T-helper 17 cell (primary cell): ENCODE measurements at regions not wholly inside any gene's neighbourhood (a gene's known extent, or its start where the extent isn't known, plus 50 kb on each side); places are given as distances from the start of the nearest gene placed in this dataset.
"Not testable (repeated sequence)": the region's sequence is repeated elsewhere in the genome, so short reads cannot be mapped to it uniquely, and the experiment has no call there.

Experiments used
- ATAC-seq: fragments of 150-1000 bp; cut with Tn5 transposase; 2 replicates; pipeline ENCODE4 v1.10.0; 2021; ENCODE audit warnings: mild to moderate bottlenecking, moderate library complexity
- DNase-seq, 3 donors: peaks; one replicate each; pipeline versions ENCODE4 v3.0.0 to v3.0.0-alpha.2; 2020 to 2021
- H3K9me3 ChIP-seq: one replicate; pipeline ENCODE4 v1.7.0; 2013; ENCODE audit warnings: low read length, mild to moderate bottlenecking; ENCODE audit not compliant: control insufficient read depth, poor library complexity, severe bottlenecking
- H3K27ac Mint-ChIP-seq: one replicate; pipeline ENCODE4 v1.8.0; 2022; ENCODE audit warnings: mild to moderate bottlenecking, moderate library complexity, mixed read lengths
- H3K27me3 Mint-ChIP-seq: one replicate; pipeline ENCODE4 v1.8.0; 2022; ENCODE audit warnings: mixed read lengths
- H3K36me3 Mint-ChIP-seq: one replicate; pipeline ENCODE4 v1.8.0; 2022; ENCODE audit warnings: low read depth, mixed read lengths
- H3K4me1 Mint-ChIP-seq: one replicate; pipeline ENCODE4 v1.8.0; 2022; ENCODE audit warnings: mild to moderate bottlenecking, mixed read lengths
- H3K4me3 Mint-ChIP-seq: one replicate; pipeline ENCODE4 v1.8.0; 2022; ENCODE audit warnings: mild to moderate bottlenecking, moderate library complexity, mixed read lengths

GRCh38 chr15:62643572-62643971 lies 399.0 kb upstream of the TPM1 start:
- ATAC-seq, result no peak
- H3K9me3 ChIP-seq, result no peaks in the 10 kb centered on the region
- Mint-ChIP-seq H3K36me3 (peaks cover 4% of the 10 kb centered on the region), H3K27me3 (peaks cover 26% of the 10 kb centered on the region), H3K27ac (no peak overlapping the region), H3K4me3 (no peak overlapping the region), H3K4me1 (peaks cover 5% of the 10 kb centered on the region)
- DNase-seq, result no peak

- peaks cover 5% of the 10 kb centered on the region for H3K4me1 Mint-ChIP-seq
- H3K27ac Mint-ChIP-seq, result no peak overlapping the region
- no peaks in the 10 kb centered on the region for H3K9me3 ChIP-seq
- H3K4me3 Mint-ChIP-seq, result no peak overlapping the region
- ATAC-seq (no peak), DNase-seq (no peak)
- peaks cover 4% of the 10 kb centered on the region for H3K36me3 Mint-ChIP-seq
- peaks cover 23% of the 10 kb centered on the region for H3K27me3 Mint-ChIP-seq
Measured at GRCh38 chr15:62644216-62644888, 398.2 kb upstream of the TPM1 start.

DNA sequence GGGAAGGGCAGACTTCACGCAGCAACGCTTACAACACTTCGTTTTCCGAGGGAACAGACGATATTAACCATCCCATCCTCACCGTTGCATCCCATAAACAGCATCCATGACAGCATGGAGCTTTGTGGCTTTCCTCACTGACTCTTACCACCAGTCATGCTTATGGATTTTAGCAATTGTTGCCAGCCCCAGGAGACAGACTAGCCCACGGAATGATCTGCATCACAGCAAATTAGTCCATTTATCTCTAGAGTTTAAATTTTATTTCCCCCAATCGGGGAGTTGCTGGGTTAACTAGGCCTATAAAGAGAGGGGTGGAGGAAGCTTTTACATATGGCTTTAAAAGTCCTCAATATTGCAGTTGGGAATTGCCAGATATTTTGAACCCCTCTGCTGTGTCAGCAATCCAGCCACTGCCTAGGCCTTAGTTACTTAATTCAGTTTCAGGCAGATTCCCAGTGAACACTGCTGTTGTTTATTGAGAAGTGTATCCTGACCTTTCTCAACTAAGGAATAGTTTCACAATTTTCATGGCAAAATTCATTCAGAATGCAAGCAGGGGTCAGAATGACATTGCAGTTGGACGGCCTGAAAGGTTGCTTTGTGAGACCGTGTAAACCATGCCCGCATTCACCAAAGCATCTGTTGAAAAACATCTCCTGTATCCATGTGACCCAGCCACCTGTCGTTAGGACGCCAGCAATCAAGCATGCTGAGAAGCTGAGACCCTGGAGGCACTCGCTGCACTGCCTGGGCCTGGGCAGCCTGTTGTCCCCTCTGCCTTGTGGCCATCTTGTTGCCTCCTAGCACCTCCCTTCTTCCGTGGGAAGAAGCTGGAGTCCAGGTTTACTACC lies 397.4 kb upstream of the TPM1 start:
- peaks cover 5% of the 10 kb centered on the region for H3K4me1 Mint-ChIP-seq
- H3K4me3 Mint-ChIP-seq, result no peak overlapping the region
- no peak overlapping the region for H3K27ac Mint-ChIP-seq
- peaks cover 30% of the 10 kb centered on the region for H3K27me3 Mint-ChIP-seq
- ATAC-seq, result no peak
- H3K9me3 ChIP-seq, result no peaks in the 10 kb centered on the region
- DNase-seq, result no peak
- H3K36me3 Mint-ChIP-seq, result peaks cover 4% of the 10 kb centered on the region

DNA sequence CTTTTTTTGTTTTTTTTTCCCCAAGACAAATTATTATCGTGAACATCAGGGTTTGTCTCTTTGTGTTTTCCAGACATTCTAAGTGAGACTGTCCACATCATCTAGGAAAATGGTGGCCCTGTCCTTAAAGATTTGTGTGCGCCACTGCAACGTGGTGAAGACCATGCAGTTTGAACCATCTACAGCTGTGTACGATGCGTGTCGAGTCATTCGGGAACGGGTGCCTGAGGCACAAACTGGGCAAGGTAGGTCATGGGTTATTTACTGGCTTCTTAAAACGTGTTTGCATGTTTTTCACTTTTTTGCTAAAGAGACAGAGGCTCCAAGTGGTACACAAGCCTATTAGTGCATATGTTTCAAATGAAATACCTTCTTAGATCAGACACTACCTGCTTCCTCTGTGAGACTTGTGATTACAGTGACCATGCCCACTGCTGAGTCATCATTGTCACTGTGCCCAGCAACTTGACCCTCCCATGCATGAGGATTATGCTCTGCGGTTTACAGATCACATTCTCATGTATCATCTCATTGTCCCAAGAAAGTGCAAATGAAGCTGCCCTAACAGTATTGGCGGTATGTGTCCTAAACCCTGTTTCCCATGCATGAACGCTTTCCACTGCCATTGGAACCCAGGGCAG lies 395.2 kb upstream of the TPM1 start:
- H3K4me3 Mint-ChIP-seq, result no peak overlapping the region
- DNase-seq, result no peak
- H3K36me3 Mint-ChIP-seq, result peaks cover 4% of the 10 kb centered on the region
- peaks cover 3% of the 10 kb centered on the region for H3K4me1 Mint-ChIP-seq
- no peak overlapping the region for H3K27ac Mint-ChIP-seq
- peaks cover 33% of the 10 kb centered on the region for H3K27me3 Mint-ChIP-seq
- no peak for ATAC-seq
- H3K9me3 ChIP-seq, result no peaks in the 10 kb centered on the region

- Mint-ChIP-seq H3K27me3 (peaks cover 33% of the 10 kb centered on the region), H3K36me3 (peaks cover 4% of the 10 kb centered on the region), H3K27ac (no peak overlapping the region), H3K4me1 (peaks cover 3% of the 10 kb centered on the region), H3K4me3 (no peak overlapping the region)
- ATAC-seq, result no peak
- no peaks in the 10 kb centered on the region for H3K9me3 ChIP-seq
- no peak for DNase-seq
Measured at GRCh38 chr15:62647843-62648505, 394.6 kb upstream of the TPM1 start.

GRCh38 chr15:62648954-62649353 lies 393.6 kb upstream of the TPM1 start:
- H3K4me1 Mint-ChIP-seq, result peaks cover 3% of the 10 kb centered on the region
- no peak overlapping the region for H3K4me3 Mint-ChIP-seq
- DNase-seq, result no peak
- H3K9me3 ChIP-seq, result no peaks in the 10 kb centered on the region
- peaks cover 33% of the 10 kb centered on the region for H3K27me3 Mint-ChIP-seq
- no peak for ATAC-seq
- peaks cover 4% of the 10 kb centered on the region for H3K36me3 Mint-ChIP-seq
- no peak overlapping the region for H3K27ac Mint-ChIP-seq

DNA sequence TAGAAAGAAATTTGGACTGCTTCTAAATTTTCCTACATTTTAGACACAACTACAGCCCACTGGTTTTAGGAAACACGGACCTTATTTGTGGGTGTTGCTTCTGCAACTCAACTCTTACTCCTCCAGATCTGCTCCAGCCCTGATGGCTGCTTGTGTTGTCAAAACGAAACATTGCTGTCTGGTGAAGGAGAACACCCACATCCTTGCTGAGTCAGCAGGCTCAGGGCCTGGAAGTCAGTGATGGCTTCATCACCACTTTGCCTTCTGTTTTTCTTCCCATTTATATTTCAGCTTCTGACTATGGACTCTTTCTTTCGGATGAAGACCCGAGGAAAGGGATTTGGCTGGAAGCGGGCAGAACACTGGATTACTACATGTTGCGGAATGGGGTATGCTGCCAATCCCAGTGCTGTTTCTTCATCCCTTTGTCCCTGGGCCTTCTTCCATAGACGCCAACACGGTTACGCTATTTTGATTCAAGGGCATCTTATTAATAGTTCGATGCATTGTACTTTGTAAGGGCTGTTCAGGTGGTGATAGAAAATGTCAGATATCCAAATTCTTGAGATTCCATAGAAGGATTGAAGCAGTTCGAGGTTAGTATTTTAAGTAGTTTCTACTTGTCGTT lies 392.6 kb upstream of the TPM1 start:
- no peak overlapping the region for H3K4me3 Mint-ChIP-seq
- no peak for ATAC-seq
- DNase-seq, result no peak

GRCh38 chr15:62653122-62653521 lies 389.4 kb upstream of the TPM1 start:
- Mint-ChIP-seq H3K36me3 (peaks cover 2% of the 10 kb centered on the region), H3K4me1 (peaks cover 1% of the 10 kb centered on the region), H3K27me3 (peaks cover 18% of the 10 kb centered on the region), H3K27ac (no peak overlapping the region), H3K4me3 (no peak overlapping the region)
- ATAC-seq (no peak), DNase-seq (no peak)
- H3K9me3 ChIP-seq, result no peaks in the 10 kb centered on the region

More for the DNA sequence above, 392.6 kb upstream of the TPM1 start:
- H3K27ac Mint-ChIP-seq, result no peak overlapping the region
- H3K27me3 Mint-ChIP-seq, result peaks cover 27% of the 10 kb centered on the region
- no peaks in the 10 kb centered on the region for H3K36me3 Mint-ChIP-seq
- no peaks in the 10 kb centered on the region for H3K4me1 Mint-ChIP-seq
- no peaks in the 10 kb centered on the region for H3K9me3 ChIP-seq

- no peak overlapping the region for H3K4me3 Mint-ChIP-seq
- no peak for DNase-seq
- peaks cover 2% of the 10 kb centered on the region for H3K36me3 Mint-ChIP-seq
- H3K9me3 ChIP-seq, result no peaks in the 10 kb centered on the region
- peaks cover 5% of the 10 kb centered on the region for H3K4me1 Mint-ChIP-seq
- no peak for ATAC-seq
- H3K27ac Mint-ChIP-seq, result no peak overlapping the region
- H3K27me3 Mint-ChIP-seq, result peaks cover 30% of the 10 kb centered on the region
Measured at GRCh38 chr15:62656071-62656470, 386.5 kb upstream of the TPM1 start.

GRCh38 chr15:62657501-62657900 lies 385.0 kb upstream of the TPM1 start:
- H3K27me3 Mint-ChIP-seq, result peaks cover 36% of the 10 kb centered on the region
- H3K36me3 Mint-ChIP-seq, H3K9me3 ChIP-seq, DNase-seq, H3K4me1 Mint-ChIP-seq, H3K4me3 Mint-ChIP-seq, ATAC-seq, H3K27ac Mint-ChIP-seq: not testable (repeated sequence)

DNA sequence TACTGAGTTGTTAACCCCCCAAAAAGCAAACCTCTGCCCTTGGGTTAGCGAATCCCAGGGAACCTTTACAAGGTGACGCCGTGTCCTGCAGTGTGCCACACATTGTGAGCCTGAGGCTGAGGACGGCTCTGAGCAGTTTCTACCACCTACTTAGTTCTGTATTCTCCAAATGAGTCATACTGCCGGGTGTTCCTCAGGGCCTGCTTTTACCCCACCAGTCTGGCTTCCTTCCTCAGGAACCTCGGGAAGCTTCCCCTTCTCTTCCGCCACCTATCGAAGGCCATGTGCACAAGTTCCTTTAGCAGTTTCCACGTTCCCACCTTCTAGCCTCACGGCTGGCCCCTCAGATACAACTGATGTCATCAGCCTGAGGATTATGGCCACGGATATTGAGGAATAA lies 384.0 kb upstream of the TPM1 start:
- Mint-ChIP-seq H3K36me3 (peaks cover 4% of the 10 kb centered on the region), H3K27ac (no peak overlapping the region), H3K27me3 (peaks cover 36% of the 10 kb centered on the region), H3K4me3 (no peak overlapping the region), H3K4me1 (peaks cover 5% of the 10 kb centered on the region)
- H3K9me3 ChIP-seq, result no peaks in the 10 kb centered on the region
- ATAC-seq (no peak), DNase-seq (no peak)

- Mint-ChIP-seq H3K27me3 (peaks cover 31% of the 10 kb centered on the region), H3K27ac (no peak overlapping the region), H3K36me3 (peaks cover 2% of the 10 kb centered on the region), H3K4me3 (no peak overlapping the region), H3K4me1 (peaks cover 2% of the 10 kb centered on the region)
- ATAC-seq, result no peak
- no peaks in the 10 kb centered on the region for H3K9me3 ChIP-seq
- DNase-seq, result no peak
Measured at GRCh38 chr15:62663547-62663946, 379.0 kb upstream of the TPM1 start.

DNA sequence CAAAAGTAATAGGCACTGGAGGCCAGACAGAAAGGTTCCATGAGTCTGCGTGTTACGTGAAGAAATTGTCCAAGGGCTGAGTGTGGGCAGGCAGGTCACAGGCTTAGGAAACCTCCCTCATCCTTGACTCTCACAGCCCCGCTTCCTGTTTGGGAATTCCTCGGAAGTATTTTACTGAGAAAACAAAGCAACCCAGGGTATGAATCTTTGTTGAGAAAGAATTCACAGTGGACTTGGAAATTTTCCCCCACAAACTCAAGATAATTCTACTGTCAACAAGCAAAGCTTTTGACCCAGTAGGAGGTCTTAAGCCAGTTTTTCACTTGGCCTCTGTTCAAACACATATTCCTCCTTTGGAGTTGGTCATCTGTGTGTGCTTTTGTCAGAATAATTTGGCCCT lies 377.1 kb upstream of the TPM1 start:
- H3K9me3 ChIP-seq, result no peaks in the 10 kb centered on the region
- ATAC-seq, result no peak
- Mint-ChIP-seq H3K27me3 (peaks cover 17% of the 10 kb centered on the region), H3K4me3 (no peak overlapping the region), H3K27ac (no peak overlapping the region), H3K36me3 (peaks cover 2% of the 10 kb centered on the region), H3K4me1 (no peaks in the 10 kb centered on the region)
- DNase-seq, result no peak
